HepG2 (cell line): ENCODE measurements at regions not wholly inside any gene's neighbourhood (a gene's known extent, or its start where the extent isn't known, plus 50 kb on each side); places are given as distances from the start of the nearest gene placed in this dataset.

Source experiments
- ARID5B ChIP-seq: IDR thresholded peaks from 2 replicates; pipeline ENCODE4 v1.4.0; 2020; ENCODE audit warnings: mild to moderate bottlenecking, missing genetic modification reagents
- ATF7 ChIP-seq, 2 experiments: fragments of 450-650 bp in 1 of 2; sonication (generic) in 1 of 2; formaldehyde crosslinking in 1 of 2; IDR thresholded peaks; 2 replicates each; pipeline versions ENCODE4 v1.4.0 to v1.6.1; 2016 to 2020; ENCODE audit warnings: antibody characterized with exemption in 1 of 2, mild to moderate bottlenecking in 1 of 2, missing genetic modification reagents in 1 of 2
- BCL6 ChIP-seq: IDR thresholded peaks from 2 replicates; pipeline ENCODE4 v1.6.1; 2016; ENCODE audit warnings: missing genetic modification reagents, missing compliant biosample characterization
- DBP ChIP-seq: sonication (generic); formaldehyde crosslinking; IDR thresholded peaks from 2 replicates; pipeline ENCODE4 v1.4.0; 2020; ENCODE audit warnings: missing genetic modification reagents; ENCODE audit errors: not compliant biosample characterization
- FOSL1 ChIP-seq: sonication (generic); formaldehyde crosslinking; IDR thresholded peaks from 2 replicates; pipeline ENCODE4 v1.9.0; 2021; ENCODE audit warnings: missing genetic modification reagents, borderline replicate concordance
- KDM2A ChIP-seq: sonication (generic); formaldehyde crosslinking; IDR thresholded peaks from 2 replicates; pipeline ENCODE4 v1.4.0; 2020; ENCODE audit warnings: low read depth, missing genetic modification reagents, borderline replicate concordance
- KDM5B ChIP-seq: sonication (generic); formaldehyde crosslinking; IDR thresholded peaks from 2 replicates; pipeline ENCODE4 v1.4.0; 2020; ENCODE audit warnings: missing genetic modification reagents, mild to moderate bottlenecking, borderline replicate concordance
- MBD4 ChIP-seq: IDR thresholded peaks from 2 replicates; pipeline ENCODE4 v1.6.1; 2012; ENCODE audit warnings: low read length, inconsistent platforms, borderline replicate concordance
- PITX1 ChIP-seq: sonication (generic); formaldehyde crosslinking; IDR thresholded peaks from 2 replicates; pipeline ENCODE4 v1.5.1; 2020; ENCODE audit warnings: mild to moderate bottlenecking, missing genetic modification reagents
- SKIL ChIP-seq: sonication (generic); formaldehyde crosslinking; IDR thresholded peaks from 2 replicates; pipeline ENCODE4 v1.8.0; 2022; ENCODE audit warnings: missing genetic modification reagents, mild to moderate bottlenecking, moderate library complexity, borderline replicate concordance
- TEAD3 ChIP-seq: optimal IDR thresholded peaks from 2 replicates; pipeline ENCODE3; 2016; ENCODE audit warnings: borderline replicate concordance
- ZFP41 ChIP-seq: sonication (generic); formaldehyde crosslinking; IDR thresholded peaks from 2 replicates; pipeline ENCODE4 v1.4.0; 2020; ENCODE audit warnings: mild to moderate bottlenecking, missing genetic modification reagents, borderline replicate concordance
- ZFP90 ChIP-seq: sonication (generic); formaldehyde crosslinking; IDR thresholded peaks from 2 replicates; pipeline ENCODE4 v1.8.0; 2022; ENCODE audit warnings: missing genetic modification reagents, mild to moderate bottlenecking, inconsistent platforms, borderline replicate concordance
- ZNF280B ChIP-seq: sonication (generic); formaldehyde crosslinking; IDR thresholded peaks from 2 replicates; pipeline ENCODE4 v1.5.0; 2020; ENCODE audit warnings: missing genetic modification reagents, mild to moderate bottlenecking, borderline replicate concordance
- ZNF280D ChIP-seq: sonication (generic); formaldehyde crosslinking; IDR thresholded peaks from 2 replicates; pipeline ENCODE4 v1.5.1; 2020; ENCODE audit warnings: mild to moderate bottlenecking, missing genetic modification reagents

GRCh38 chr2:165015052-165015642 lies 59.8 kb upstream of the SLC38A11 start (continued):
- peak; percentile 57 for TF ChIP-seq ARID5B
- TF ChIP-seq ZFP41 (CRISPR knock-in tag): no peak
- peak; percentile 93 for TF ChIP-seq TEAD3 (CRISPR knock-in tag)
- TF ChIP-seq PITX1 (CRISPR knock-in tag): no peak
- TF ChIP-seq ZFP90 (CRISPR knock-in tag): no peak
- no peak for TF ChIP-seq FOSL1 (CRISPR knock-in tag)
- no peak for TF ChIP-seq ATF7 (IDR thresholded peaks at IDR 0.05)
- no peak for TF ChIP-seq ATF7 (CRISPR knock-in tag; IDR thresholded peaks at IDR 0.05)
- TF ChIP-seq ZNF280D: no peak
- no peak for TF ChIP-seq KDM2A
- no peak for TF ChIP-seq KDM5B (CRISPR knock-in tag)
- 0 out of 2 replicates have a peak, but pooled peaks have one; percentile 13 for TF ChIP-seq BCL6 (CRISPR knock-in tag)
- no peak for TF ChIP-seq DBP
- no peak for TF ChIP-seq ZNF280B (CRISPR knock-in tag)
- TF ChIP-seq SKIL: no peak
- TF ChIP-seq MBD4: no peak
